Mesenchymal stem cell (in vitro differentiated cells and primary cell): ENCODE measurements at regions not wholly inside any gene's neighbourhood (a gene's known extent, or its start where the extent isn't known, plus 50 kb on each side); places are given as distances from the start of the nearest gene placed in this dataset.

ENCODE experiments used
- DNase-seq: peaks from one replicate; pipeline ENCODE4 v3.0.0-alpha.2; 2013
- H2AFZ ChIP-seq: one replicate; pipeline ENCODE4 v1.6.1; 2013; ENCODE audit warnings: low read depth, mild to moderate bottlenecking, control low read depth, inconsistent platforms, low read length, moderate library complexity
- H2AK5ac ChIP-seq: 2 replicates; pipeline ENCODE4 v1.6.1; 2013; ENCODE audit warnings: low read length, moderate library complexity, mild to moderate bottlenecking, inconsistent platforms; ENCODE audit not compliant: severe bottlenecking
- H2BK120ac ChIP-seq: one replicate; pipeline ENCODE4 v1.6.1; 2013; ENCODE audit warnings: low read depth, mild to moderate bottlenecking, inconsistent platforms, low read length, moderate library complexity
- H2BK12ac ChIP-seq, 2 experiments: one replicate each; pipeline ENCODE4 v1.6.1; 2013; ENCODE audit warnings: inconsistent platforms in 2 of 2, low read length in 2 of 2, mild to moderate bottlenecking in 2 of 2, moderate library complexity in 2 of 2, control low read depth in 1 of 2
- H2BK15ac ChIP-seq: one replicate; pipeline ENCODE4 v1.6.1; 2013; ENCODE audit warnings: mild to moderate bottlenecking, low read depth, inconsistent platforms; ENCODE audit not compliant: poor library complexity, severe bottlenecking
- H2BK5ac ChIP-seq: 2 replicates; pipeline ENCODE4 v1.6.1; 2013; ENCODE audit warnings: low read depth, mild to moderate bottlenecking, low read length, control low read depth, inconsistent platforms; ENCODE audit not compliant: poor library complexity, severe bottlenecking
- H3K14ac ChIP-seq, 2 experiments: one replicate each; pipeline ENCODE4 v1.6.1; 2013; ENCODE audit warnings: inconsistent platforms in 2 of 2, low read length in 2 of 2, control low read depth in 1 of 2, mild to moderate bottlenecking in 1 of 2, moderate library complexity in 1 of 2
- H3K18ac ChIP-seq, 2 experiments: one replicate each; pipeline ENCODE4 v1.6.1; 2013; ENCODE audit warnings: inconsistent platforms in 2 of 2, low read length in 2 of 2, control low read depth in 1 of 2, low read depth in 1 of 2, mild to moderate bottlenecking in 1 of 2
- H3K23ac ChIP-seq, 2 experiments: one replicate each; pipeline ENCODE4 v1.6.1; 2013; ENCODE audit warnings: inconsistent platforms in 2 of 2, low read length in 2 of 2, mild to moderate bottlenecking in 2 of 2, moderate library complexity in 2 of 2, control low read depth in 1 of 2
- H3K27ac ChIP-seq: 2 replicates; pipeline ENCODE4 v1.5.1; 2013; ENCODE audit warnings: mild to moderate bottlenecking, moderate library complexity, low read length, control low read depth, inconsistent platforms; ENCODE audit not compliant: poor library complexity, severe bottlenecking
- H3K27me3 ChIP-seq, 2 experiments: 2 replicates each; pipeline versions ENCODE4 v1.6.1 to v1.7.0; 2013; ENCODE audit warnings: low read length in 2 of 2, mild to moderate bottlenecking in 2 of 2, moderate library complexity in 2 of 2, control low read depth in 1 of 2, inconsistent platforms in 1 of 2; ENCODE audit not compliant: control insufficient read depth in 1 of 2, insufficient read depth in 1 of 2
- H3K36me3 ChIP-seq, 2 experiments: 2 replicates each; pipeline versions ENCODE4 v1.6.1 to v1.7.0; 2013; ENCODE audit warnings: low read length in 2 of 2, control low read depth in 1 of 2, inconsistent platforms in 1 of 2, low read depth in 1 of 2, mild to moderate bottlenecking in 1 of 2; ENCODE audit not compliant: insufficient read depth in 2 of 2, control insufficient read depth in 1 of 2
- H3K4ac ChIP-seq, 2 experiments: one replicate each; pipeline ENCODE4 v1.6.1; 2013; ENCODE audit warnings: inconsistent platforms in 2 of 2, low read length in 2 of 2, mild to moderate bottlenecking in 2 of 2, moderate library complexity in 2 of 2, control low read depth in 1 of 2, low read depth in 1 of 2
- H3K4me1 ChIP-seq: 2 replicates; pipeline ENCODE4 v1.6.1; 2013; ENCODE audit warnings: low read depth, low read length, control low read depth; ENCODE audit not compliant: control insufficient read depth, insufficient read depth
- H3K4me2 ChIP-seq: 2 replicates; pipeline ENCODE4 v1.6.1; 2013; ENCODE audit warnings: low read length, mild to moderate bottlenecking, inconsistent platforms; ENCODE audit not compliant: poor library complexity, severe bottlenecking
- H3K4me3 ChIP-seq, 2 experiments: 2 replicates each; pipeline versions ENCODE4 v1.5.1 to v1.7.0; 2013; ENCODE audit warnings: low read length in 2 of 2, mild to moderate bottlenecking in 2 of 2, control low read depth in 1 of 2, low read depth in 1 of 2; ENCODE audit not compliant: insufficient read depth in 1 of 2
- H3K79me1 ChIP-seq: replicated peaks from 2 replicates; pipeline ENCODE4 v1.6.1; 2013; ENCODE audit warnings: mild to moderate bottlenecking, control low read depth, low read length, inconsistent platforms; ENCODE audit not compliant: poor library complexity, severe bottlenecking
- H3K9ac ChIP-seq: 2 replicates; pipeline ENCODE4 v1.7.0; 2013; ENCODE audit warnings: mild to moderate bottlenecking, low read length, moderate library complexity
- H3K9me3 ChIP-seq: 2 replicates; pipeline ENCODE4 v1.7.0; 2013; ENCODE audit warnings: mild to moderate bottlenecking, low read length; ENCODE audit not compliant: control insufficient read depth
- H4K8ac ChIP-seq: one replicate; pipeline ENCODE4 v1.6.1; 2013; ENCODE audit warnings: inconsistent platforms, mild to moderate bottlenecking, low read length, moderate library complexity
- H4K91ac ChIP-seq: one replicate; pipeline ENCODE4 v1.6.1; 2013; ENCODE audit warnings: mild to moderate bottlenecking, low read length, inconsistent platforms
- WGBS: methylation state at CpG from one replicate; pipeline ENCODE4 v1.1.7; 2013; ENCODE audit warnings: mixed read lengths; 5-methylcytosine and 5-hydroxymethylcytosine counted together

- Histone ChIP-seq H3K4me1 (no peaks in the 10 kb centered on the region), H3K36me3 (no peaks in the 10 kb centered on the region), H3K79me1 (no peaks in the 10 kb centered on the region), H3K4ac (no peak overlapping the region), H2BK120ac (no peak overlapping the region), H4K91ac (no peak overlapping the region), H3K27me3 (no peaks in the 10 kb centered on the region), H3K23ac (no peak overlapping the region), H2AFZ (no peak overlapping the region), H3K14ac (no peak overlapping the region), H2BK15ac (no peak overlapping the region), H2BK5ac (no peak overlapping the region), H2AK5ac (no peak overlapping the region), H3K18ac (no peak overlapping the region), H3K9ac (no peak overlapping the region), H2BK12ac (no peak overlapping the region), H3K4me3 (no peak overlapping the region), H3K9me3 (no peaks in the 10 kb centered on the region), H3K4me2 (no peak overlapping the region), H4K8ac (no peak overlapping the region), H3K27ac (no peak overlapping the region)
- 67% methylated on average over 3 of the region's 3 CpGs for whole genome bisulfite sequencing
- no peak for DNase-seq
Measured at GRCh38 chr9:118290116-118290515, 585.9 kb downstream of the TLR4 start.

- no peak for DNase-seq
- no peak overlapping the region for H3K23ac ChIP-seq
- H3K27ac ChIP-seq = no peak overlapping the region
- H3K4ac ChIP-seq = no peak overlapping the region
- no peak overlapping the region for H2BK15ac ChIP-seq
- no peaks in the 10 kb centered on the region for H3K36me3 ChIP-seq
- WGBS = 42% methylated on average over 4 of the region's 4 CpGs
- H4K91ac ChIP-seq = no peak overlapping the region
- H2BK5ac ChIP-seq = no peak overlapping the region
- H2AK5ac ChIP-seq = no peak overlapping the region
- no peak overlapping the region for H2AFZ ChIP-seq
- no peaks in the 10 kb centered on the region for H3K9me3 ChIP-seq
- H3K14ac ChIP-seq = no peak overlapping the region
- H3K18ac ChIP-seq = no peak overlapping the region
- no peaks in the 10 kb centered on the region for H3K27me3 ChIP-seq
- no peak overlapping the region for H4K8ac ChIP-seq
- H2BK12ac ChIP-seq = no peak overlapping the region
- H3K9ac ChIP-seq = no peak overlapping the region
- no peaks in the 10 kb centered on the region for H3K4me1 ChIP-seq
- no peak overlapping the region for H2BK120ac ChIP-seq
- H3K79me1 ChIP-seq = no peaks in the 10 kb centered on the region
- no peak overlapping the region for H3K4me3 ChIP-seq
- no peak overlapping the region for H3K4me2 ChIP-seq
Measured at GRCh38 chr9:118295413-118295812, 591.2 kb downstream of the TLR4 start.

GRCh38 chr9:118302721-118303120 is 598.5 kb downstream of the TLR4 start:
- DNase-seq = peak; percentile 43
- Histone ChIP-seq H2BK5ac (no peak overlapping the region), H3K4me3 (no peak overlapping the region), H3K4me2 (no peak overlapping the region), H3K36me3 (no peaks in the 10 kb centered on the region), H4K91ac (no peak overlapping the region), H3K18ac (no peak overlapping the region), H3K14ac (no peak overlapping the region), H2BK120ac (no peak overlapping the region), H3K4me1 (no peaks in the 10 kb centered on the region), H4K8ac (no peak overlapping the region), H2BK12ac (no peak overlapping the region), H2BK15ac (no peak overlapping the region), H3K79me1 (no peaks in the 10 kb centered on the region), H2AFZ (no peak overlapping the region), H3K23ac (no peak overlapping the region), H3K9me3 (no peaks in the 10 kb centered on the region), H3K4ac (no peak overlapping the region), H2AK5ac (no peak overlapping the region), H3K27me3 (no peaks in the 10 kb centered on the region), H3K27ac (no peak overlapping the region), H3K9ac (no peak overlapping the region)
- no CpG with 5 or more reads among the region's 2 CpGs for WGBS

- Histone ChIP-seq H3K27me3 (no peaks in the 10 kb centered on the region), H2AFZ (no peak overlapping the region), H2BK5ac (no peak overlapping the region), H2BK15ac (no peak overlapping the region), H4K8ac (no peak overlapping the region), H4K91ac (no peak overlapping the region), H3K4me1 (no peaks in the 10 kb centered on the region), H3K9ac (no peak overlapping the region), H3K4me3 (no peak overlapping the region), H3K9me3 (no peaks in the 10 kb centered on the region), H3K14ac (no peak overlapping the region), H2AK5ac (no peak overlapping the region), H3K4ac (no peak overlapping the region), H3K27ac (no peak overlapping the region), H2BK12ac (no peak overlapping the region), H3K23ac (no peak overlapping the region), H3K18ac (no peak overlapping the region), H2BK120ac (no peak overlapping the region), H3K4me2 (no peak overlapping the region), H3K79me1 (no peaks in the 10 kb centered on the region), H3K36me3 (no peaks in the 10 kb centered on the region)
- no peak for DNase-seq
- 63% methylated on average over 3 of the region's 3 CpGs for WGBS
Measured at GRCh38 chr9:118303216-118303615, 599.0 kb downstream of the TLR4 start.
